A549 (cell line): ENCODE measurements at regions not wholly inside any gene's neighbourhood (a gene's known extent, or its start where the extent isn't known, plus 50 kb on each side); places are given as distances from the start of the nearest gene placed in this dataset.

Experiments
- ATAC-seq, 2 experiments: fragments of 200-7000 bp in 1 of 2; fragments of >200 bp in 1 of 2; cut with Nextera tagmentation in 1 of 2; cut with Tn5 transposase in 1 of 2; 3 replicates each; pipeline versions ENCODE4 v1.8.0 to v1.9.1; 2018 to 2020; ENCODE audit warnings: mild to moderate bottlenecking in 1 of 2, moderate library complexity in 1 of 2
- CTCF ChIA-PET: fragments of 300-600 bp; sonication (Branson Sonifier 250); formaldehyde crosslinking; extraction: SDS; loops from one replicate; lab custom pipeline; 2021; ENCODE audit warnings: antibody characterized with exemption, inconsistent platforms; lab: Yijun Ruan, JAX
- POLR2A ChIA-PET: fragments of 350-600 bp; formaldehyde crosslinking; extraction: SDS; loops from one replicate; lab custom pipeline; 2021; ENCODE audit warnings: antibody characterized with exemption, inconsistent platforms; lab: Yijun Ruan, JAX
- DNase-seq, 2 experiments: peaks; one replicate each; pipeline versions ENCODE4 v3.0.0 to v3.0.0-alpha.2; 2011 to 2016; ENCODE audit warnings: low read depth in 1 of 2, low spot score in 1 of 2
- FAIRE-seq: peaks from 2 replicates; lab custom pipeline; 2011; peaks lifted over from hg19 to GRCh38; lab: Jason Lieb, UNC
- H3K27ac ChIP-seq, 2 experiments: fragments of >200 bp; sonication (Bioruptor Twin); formaldehyde crosslinking; 3 replicates each; pipeline ENCODE4 v1.5.1; 2016 to 2017
- H3K4me1 ChIP-seq: fragments of >200 bp; sonication (Bioruptor Twin); formaldehyde crosslinking; 3 replicates; pipeline ENCODE4 v1.6.1; 2016
- H3K4me2 ChIP-seq: fragments of >200 bp; sonication (Bioruptor Twin); formaldehyde crosslinking; 3 replicates; pipeline ENCODE4 v1.6.1; 2016
- H3K4me3 ChIP-seq: fragments of >200 bp; sonication (Bioruptor Twin); formaldehyde crosslinking; 3 replicates; pipeline ENCODE4 v1.5.1; 2016
- H3K9me3 ChIP-seq: fragments of >200 bp; sonication (Bioruptor Twin); formaldehyde crosslinking; 3 replicates; pipeline ENCODE4 v1.6.1; 2016
- ATOH8 ChIP-seq: fragments of 250-450 bp; sonication (Bioruptor Pico); IDR thresholded peaks from 2 replicates; pipeline ENCODE4 v1.5.0; 2020; ENCODE audit warnings: low read depth, mild to moderate bottlenecking, moderate library complexity
- BHLHE40 ChIP-seq: IDR thresholded peaks from 2 replicates; pipeline ENCODE4 v1.6.1; 2012; ENCODE audit warnings: low read depth, low read length, inconsistent platforms
- E2F6 ChIP-seq: IDR thresholded peaks from 2 replicates; pipeline ENCODE4 v1.6.1; 2012; ENCODE audit warnings: low read depth, borderline replicate concordance
- EHMT2 ChIP-seq: fragments of 200-600 bp; sonication (generic); IDR thresholded peaks from 2 replicates; pipeline ENCODE4 v1.6.1; 2016; ENCODE audit warnings: antibody characterized with exemption, low read depth, mild to moderate bottlenecking, moderate library complexity
- ESRRA ChIP-seq: fragments of 150-350 bp; IDR thresholded peaks from 2 replicates; pipeline ENCODE4 v1.6.1; 2014; ENCODE audit warnings: mild to moderate bottlenecking, low read length, borderline replicate concordance
- GATA3 ChIP-seq: IDR thresholded peaks from 2 replicates; pipeline ENCODE4 v1.6.1; 2012; ENCODE audit warnings: borderline replicate concordance
- HEYL ChIP-seq: fragments of 250-450 bp; sonication (Bioruptor Pico); IDR thresholded peaks from 2 replicates; pipeline ENCODE4 v1.8.0; 2021; ENCODE audit warnings: mild to moderate bottlenecking, moderate library complexity
- JUNB ChIP-seq: fragments of >200 bp; sonication (Bioruptor Twin); formaldehyde crosslinking; IDR thresholded peaks from 2 replicates; pipeline ENCODE4 v1.6.1; 2016
- KDM1A ChIP-seq: fragments of 200-600 bp; sonication (generic); IDR thresholded peaks from 2 replicates; pipeline ENCODE4 v1.6.1; 2016; ENCODE audit warnings: low read depth, mild to moderate bottlenecking
- MYC ChIP-seq: IDR thresholded peaks from 2 replicates; pipeline ENCODE4 v1.6.1; 2012; ENCODE audit warnings: mild to moderate bottlenecking, inconsistent platforms, low read length, improper control_type of control experiment, borderline replicate concordance
- POLR2AphosphoS2 ChIP-seq: conservative IDR thresholded peaks from 2 replicates; pipeline ENCODE4 v1.6.1; 2012; ENCODE audit warnings: low read length, improper control_type of control experiment, inconsistent platforms
- RAD21 ChIP-seq, 2 experiments: fragments of >200 bp in 1 of 2; sonication (Bioruptor Twin) in 1 of 2; formaldehyde crosslinking in 1 of 2; IDR thresholded peaks in 1 of 2; conservative IDR thresholded peaks in 1 of 2; 2 replicates in 1 of 2; 3 replicates in 1 of 2; pipeline ENCODE4 v1.6.1; 2012 to 2018; ENCODE audit warnings: inconsistent platforms in 1 of 2
- RCOR1 ChIP-seq: fragments of 150-350 bp; IDR thresholded peaks from 2 replicates; pipeline ENCODE4 v1.6.1; 2014; ENCODE audit warnings: antibody characterized with exemption, low read length, low read depth
- SREBF2 ChIP-seq: fragments of 450-650 bp; IDR thresholded peaks from 2 replicates; pipeline ENCODE4 v1.6.1; 2014; ENCODE audit warnings: mild to moderate bottlenecking, moderate library complexity
- TP53 ChIP-seq: fragments of 250-450 bp; sonication (Bioruptor Pico); IDR thresholded peaks from 2 replicates; pipeline ENCODE4 v1.5.0; 2021; ENCODE audit warnings: mild to moderate bottlenecking, moderate library complexity
- ZC3H11A ChIP-seq: fragments of 450-650 bp; IDR thresholded peaks from 2 replicates; pipeline ENCODE4 v1.6.1; 2014; ENCODE audit warnings: antibody characterized with exemption, mild to moderate bottlenecking
- ZFP36 ChIP-seq: fragments of 450-650 bp; IDR thresholded peaks from 2 replicates; pipeline ENCODE4 v1.6.1; 2014; ENCODE audit warnings: borderline replicate concordance; ENCODE audit not compliant: partially characterized antibody
- ZNF302 ChIP-seq: fragments of 250-450 bp; sonication (Bioruptor Pico); IDR thresholded peaks from 2 replicates; pipeline ENCODE4 v1.9.0; 2021; ENCODE audit warnings: inconsistent platforms, mild to moderate bottlenecking, moderate library complexity
- WGBS: methylation state at CpG from one replicate; pipeline ENCODE4 v1.1.6; 2017; ENCODE audit errors: missing lambda C conversion rate; 5-methylcytosine and 5-hydroxymethylcytosine counted together
- TF ChIP-seq, protein P1 (sequence below): fragments of 200-600 bp; sonication (generic); IDR thresholded peaks from 2 replicates; pipeline ENCODE4 v1.6.1; 2016; ENCODE audit warnings: antibody characterized with exemption, mild to moderate bottlenecking, moderate library complexity
- TF ChIP-seq, protein P2 (sequence below): fragments of 150-350 bp; IDR thresholded peaks from 2 replicates; pipeline ENCODE4 v1.6.1; 2014; ENCODE audit warnings: low read depth, mild to moderate bottlenecking, low read length
- TF ChIP-seq, protein P3 (sequence below): fragments of >200 bp; sonication (Bioruptor Twin); formaldehyde crosslinking; IDR thresholded peaks from 2 replicates; pipeline ENCODE4 v1.6.1; 2016
- TF ChIP-seq, protein P4 (sequence below): fragments of 250-450 bp; sonication (Bioruptor Pico); IDR thresholded peaks from 2 replicates; pipeline ENCODE4 v1.5.0; 2021; ENCODE audit warnings: mild to moderate bottlenecking, moderate library complexity, borderline replicate concordance

- Histone ChIP-seq H3K27ac (no peak overlapping the region), H3K4me3 (no peak overlapping the region), H3K4me2 (no peak overlapping the region), H3K9me3 (no peaks in the 10 kb centered on the region), H3K4me1 (no peaks in the 10 kb centered on the region)
- ChIA-PET POLR2A (no interaction called here), CTCF (interaction anchor here (1.5 kb wide), 1 partner anchor 11 kb away, joined by 6 read pairs; no protein-coding TSS in a partner anchor)
- TF ChIP-seq, protein P1, sequence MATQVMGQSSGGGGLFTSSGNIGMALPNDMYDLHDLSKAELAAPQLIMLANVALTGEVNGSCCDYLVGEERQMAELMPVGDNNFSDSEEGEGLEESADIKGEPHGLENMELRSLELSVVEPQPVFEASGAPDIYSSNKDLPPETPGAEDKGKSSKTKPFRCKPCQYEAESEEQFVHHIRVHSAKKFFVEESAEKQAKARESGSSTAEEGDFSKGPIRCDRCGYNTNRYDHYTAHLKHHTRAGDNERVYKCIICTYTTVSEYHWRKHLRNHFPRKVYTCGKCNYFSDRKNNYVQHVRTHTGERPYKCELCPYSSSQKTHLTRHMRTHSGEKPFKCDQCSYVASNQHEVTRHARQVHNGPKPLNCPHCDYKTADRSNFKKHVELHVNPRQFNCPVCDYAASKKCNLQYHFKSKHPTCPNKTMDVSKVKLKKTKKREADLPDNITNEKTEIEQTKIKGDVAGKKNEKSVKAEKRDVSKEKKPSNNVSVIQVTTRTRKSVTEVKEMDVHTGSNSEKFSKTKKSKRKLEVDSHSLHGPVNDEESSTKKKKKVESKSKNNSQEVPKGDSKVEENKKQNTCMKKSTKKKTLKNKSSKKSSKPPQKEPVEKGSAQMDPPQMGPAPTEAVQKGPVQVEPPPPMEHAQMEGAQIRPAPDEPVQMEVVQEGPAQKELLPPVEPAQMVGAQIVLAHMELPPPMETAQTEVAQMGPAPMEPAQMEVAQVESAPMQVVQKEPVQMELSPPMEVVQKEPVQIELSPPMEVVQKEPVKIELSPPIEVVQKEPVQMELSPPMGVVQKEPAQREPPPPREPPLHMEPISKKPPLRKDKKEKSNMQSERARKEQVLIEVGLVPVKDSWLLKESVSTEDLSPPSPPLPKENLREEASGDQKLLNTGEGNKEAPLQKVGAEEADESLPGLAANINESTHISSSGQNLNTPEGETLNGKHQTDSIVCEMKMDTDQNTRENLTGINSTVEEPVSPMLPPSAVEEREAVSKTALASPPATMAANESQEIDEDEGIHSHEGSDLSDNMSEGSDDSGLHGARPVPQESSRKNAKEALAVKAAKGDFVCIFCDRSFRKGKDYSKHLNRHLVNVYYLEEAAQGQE = no peak
- TF ChIP-seq HEYL = no peak
- TF ChIP-seq, protein P2, sequence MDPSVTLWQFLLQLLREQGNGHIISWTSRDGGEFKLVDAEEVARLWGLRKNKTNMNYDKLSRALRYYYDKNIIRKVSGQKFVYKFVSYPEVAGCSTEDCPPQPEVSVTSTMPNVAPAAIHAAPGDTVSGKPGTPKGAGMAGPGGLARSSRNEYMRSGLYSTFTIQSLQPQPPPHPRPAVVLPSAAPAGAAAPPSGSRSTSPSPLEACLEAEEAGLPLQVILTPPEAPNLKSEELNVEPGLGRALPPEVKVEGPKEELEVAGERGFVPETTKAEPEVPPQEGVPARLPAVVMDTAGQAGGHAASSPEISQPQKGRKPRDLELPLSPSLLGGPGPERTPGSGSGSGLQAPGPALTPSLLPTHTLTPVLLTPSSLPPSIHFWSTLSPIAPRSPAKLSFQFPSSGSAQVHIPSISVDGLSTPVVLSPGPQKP = no peak
- TF ChIP-seq JUNB = no peak
- TF ChIP-seq RCOR1 = no peak
- no peak for TF ChIP-seq ESRRA
- TF ChIP-seq, protein P3, sequence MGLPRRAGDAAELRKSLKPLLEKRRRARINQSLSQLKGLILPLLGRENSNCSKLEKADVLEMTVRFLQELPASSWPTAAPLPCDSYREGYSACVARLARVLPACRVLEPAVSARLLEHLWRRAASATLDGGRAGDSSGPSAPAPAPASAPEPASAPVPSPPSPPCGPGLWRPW = no peak
- no peak for TF ChIP-seq SREBF2
- no peak for TF ChIP-seq ZC3H11A
- no peak for TF ChIP-seq ATOH8
- no peak for TF ChIP-seq EHMT2
- TF ChIP-seq E2F6 = no peak
- FAIRE-seq (no peak), ATAC-seq (no peak), DNase-seq (no peak)
- WGBS = 96% methylated on average over 1 of the region's 1 CpG
Measured at GRCh38 chr13:75231235-75231634, 250.7 kb downstream of the TBC1D4 start.

GRCh38 chr13:75226733-75227435 lies 255.1 kb downstream of the TBC1D4 start:
- POLR2A ChIA-PET = no interaction called here

More at GRCh38 chr13:75226733-75227435, 255.1 kb downstream of the TBC1D4 start:
- Histone ChIP-seq H3K27ac (peak overlapping the region in 1 of 2 experiments; percentile 64; a peak in 3 of 6 replicates), H3K4me3 (no peak overlapping the region), H3K9me3 (no peaks in the 10 kb centered on the region), H3K4me1 (no peaks in the 10 kb centered on the region), H3K4me2 (no peak overlapping the region)
- TF ChIP-seq, protein P4, sequence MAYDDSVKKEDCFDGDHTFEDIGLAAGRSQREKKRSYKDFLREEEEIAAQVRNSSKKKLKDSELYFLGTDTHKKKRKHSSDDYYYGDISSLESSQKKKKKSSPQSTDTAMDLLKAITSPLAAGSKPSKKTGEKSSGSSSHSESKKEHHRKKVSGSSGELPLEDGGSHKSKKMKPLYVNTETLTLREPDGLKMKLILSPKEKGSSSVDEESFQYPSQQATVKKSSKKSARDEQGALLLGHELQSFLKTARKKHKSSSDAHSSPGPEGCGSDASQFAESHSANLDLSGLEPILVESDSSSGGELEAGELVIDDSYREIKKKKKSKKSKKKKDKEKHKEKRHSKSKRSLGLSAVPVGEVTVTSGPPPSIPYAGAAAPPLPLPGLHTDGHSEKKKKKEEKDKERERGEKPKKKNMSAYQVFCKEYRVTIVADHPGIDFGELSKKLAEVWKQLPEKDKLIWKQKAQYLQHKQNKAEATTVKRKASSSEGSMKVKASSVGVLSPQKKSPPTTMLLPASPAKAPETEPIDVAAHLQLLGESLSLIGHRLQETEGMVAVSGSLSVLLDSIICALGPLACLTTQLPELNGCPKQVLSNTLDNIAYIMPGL (CRISPR knock-in tag) = no peak
- TF ChIP-seq POLR2AphosphoS2 (no peak), TP53 (no peak), ZNF302 (CRISPR knock-in tag) (no peak), MYC (no peak), RAD21 (conservative IDR thresholded peaks at IDR 0.05 in 1 of 2, IDR thresholded peaks at IDR 0.05 in 1 of 2) (no peak), ZFP36 (no peak), KDM1A (no peak), ESRRA (no peak), BHLHE40 (no peak), GATA3 (no peak)
- TF ChIP-seq, protein P2 = no peak
- CTCF ChIA-PET = no interaction called here
- ATAC-seq (peak; percentile 26 to 47; a peak in 2 of 6 replicates), FAIRE-seq (no peak), DNase-seq (peak in 1 of 2 experiments; percentile 11)
- WGBS = 65% methylated on average over 3 of the region's 3 CpGs
